ENCODE measurements at regions not wholly inside any gene's neighbourhood (a gene's known extent, or its start where the extent isn't known, plus 50 kb on each side); places are given as distances from the start of the nearest gene placed in this dataset.

DNA sequence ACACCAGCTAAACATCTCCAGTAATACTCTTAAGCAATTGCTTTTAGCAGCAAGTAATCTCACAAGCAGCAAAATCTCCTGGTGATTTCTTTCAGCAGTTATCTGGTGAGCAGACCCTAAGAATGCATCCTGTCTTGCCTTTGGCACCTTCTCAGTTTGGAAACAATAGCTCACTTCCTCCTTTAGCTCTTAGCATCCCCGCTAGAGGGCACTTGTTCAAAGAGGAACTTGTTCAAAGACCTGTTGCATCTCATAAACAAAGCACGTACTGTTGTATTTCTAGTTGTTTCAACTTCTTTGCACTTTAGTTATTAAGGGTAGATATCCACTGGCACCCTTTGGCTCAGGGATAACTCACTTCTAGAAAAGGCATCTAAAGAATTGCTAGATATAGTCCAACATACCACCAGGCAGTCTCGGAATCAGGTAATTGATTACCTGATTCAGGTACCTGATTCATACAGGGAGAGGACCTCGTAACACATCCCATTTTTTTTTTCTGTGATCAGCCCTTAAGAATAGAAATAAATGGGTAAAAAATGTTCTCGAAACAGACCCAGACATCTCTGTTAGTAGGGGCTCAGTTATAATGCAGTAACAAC, 81.9 kb upstream of the QRFPR start (continued):
- peak; percentile 40 for TF ChIP-seq CTCF (IDR thresholded peaks at IDR 0.05)

- H3K9me3 Mint-ChIP-seq, result no peaks in the 10 kb centered on the region
- CTCF ChIA-PET, result interaction anchor here (0.9 to 2.4 kb wide), 4 partner anchors 26 to 88 kb away, joined by 3 to 9 read pairs (median 4); no protein-coding TSS in a partner anchor
- no peak for ATAC-seq
- H3K36me3 Mint-ChIP-seq, result no peaks in the 10 kb centered on the region
- H3K27ac Mint-ChIP-seq, result no peak overlapping the region
- H3K27me3 Mint-ChIP-seq (ENCODE audit: low read depth), result no peaks in the 10 kb centered on the region
- peaks cover 26% of the 10 kb centered on the region for H3K4me1 Mint-ChIP-seq
- H3K4me3 Mint-ChIP-seq, result no peak overlapping the region
- no peak for DNase-seq (ENCODE audit: low spot score)
- TF ChIP-seq, protein P1, sequence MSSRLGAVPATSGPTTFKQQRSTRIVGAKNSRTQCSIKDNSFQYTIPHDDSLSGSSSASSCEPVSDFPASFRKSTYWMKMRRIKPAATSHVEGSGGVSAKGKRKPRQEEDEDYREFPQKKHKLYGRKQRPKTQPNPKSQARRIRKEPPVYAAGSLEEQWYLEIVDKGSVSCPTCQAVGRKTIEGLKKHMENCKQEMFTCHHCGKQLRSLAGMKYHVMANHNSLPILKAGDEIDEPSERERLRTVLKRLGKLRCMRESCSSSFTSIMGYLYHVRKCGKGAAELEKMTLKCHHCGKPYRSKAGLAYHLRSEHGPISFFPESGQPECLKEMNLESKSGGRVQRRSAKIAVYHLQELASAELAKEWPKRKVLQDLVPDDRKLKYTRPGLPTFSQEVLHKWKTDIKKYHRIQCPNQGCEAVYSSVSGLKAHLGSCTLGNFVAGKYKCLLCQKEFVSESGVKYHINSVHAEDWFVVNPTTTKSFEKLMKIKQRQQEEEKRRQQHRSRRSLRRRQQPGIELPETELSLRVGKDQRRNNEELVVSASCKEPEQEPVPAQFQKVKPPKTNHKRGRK (CRISPR knock-in tag; IDR thresholded peaks at IDR 0.05; ENCODE audit: borderline replicate concordance), result no peak
- TF ChIP-seq ESRRA (CRISPR knock-in tag; IDR thresholded peaks at IDR 0.05; ENCODE audit: borderline replicate concordance) (no peak), FOXP4 (CRISPR knock-in tag; IDR thresholded peaks at IDR 0.05) (no peak), PREB (CRISPR knock-in tag; IDR thresholded peaks at IDR 0.05; ENCODE audit: borderline replicate concordance) (no peak), NFE2L1 (CRISPR knock-in tag; IDR thresholded peaks at IDR 0.05) (no peak), EMX1 (CRISPR knock-in tag; IDR thresholded peaks at IDR 0.05) (no peak), IRF2 (CRISPR knock-in tag; IDR thresholded peaks at IDR 0.05; ENCODE audit: borderline replicate concordance, low read depth) (no peak), ZNF281 (CRISPR knock-in tag; IDR thresholded peaks at IDR 0.05) (no peak)
- TF ChIP-seq, protein P2, sequence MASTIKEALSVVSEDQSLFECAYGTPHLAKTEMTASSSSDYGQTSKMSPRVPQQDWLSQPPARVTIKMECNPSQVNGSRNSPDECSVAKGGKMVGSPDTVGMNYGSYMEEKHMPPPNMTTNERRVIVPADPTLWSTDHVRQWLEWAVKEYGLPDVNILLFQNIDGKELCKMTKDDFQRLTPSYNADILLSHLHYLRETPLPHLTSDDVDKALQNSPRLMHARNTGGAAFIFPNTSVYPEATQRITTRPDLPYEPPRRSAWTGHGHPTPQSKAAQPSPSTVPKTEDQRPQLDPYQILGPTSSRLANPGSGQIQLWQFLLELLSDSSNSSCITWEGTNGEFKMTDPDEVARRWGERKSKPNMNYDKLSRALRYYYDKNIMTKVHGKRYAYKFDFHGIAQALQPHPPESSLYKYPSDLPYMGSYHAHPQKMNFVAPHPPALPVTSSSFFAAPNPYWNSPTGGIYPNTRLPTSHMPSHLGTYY (CRISPR knock-in tag; IDR thresholded peaks at IDR 0.05), result no peak
- POLR2A ChIA-PET, result no interaction called here
These were observed 78.2 kb upstream of the QRFPR start for GRCh38 chr4:121459026-121459425.

GRCh38 chr4:121457278-121457875, 76.6 kb upstream of the QRFPR start:
- Mint-ChIP-seq H3K4me3 (no peak overlapping the region), H3K9me3 (no peaks in the 10 kb centered on the region), H3K27ac (no peak overlapping the region), H3K4me1 (peaks cover 21% of the 10 kb centered on the region), H3K27me3 (ENCODE audit: low read depth) (no peaks in the 10 kb centered on the region), H3K36me3 (no peaks in the 10 kb centered on the region)
- CTCF ChIA-PET, result interaction anchor here (1.2 to 2.4 kb wide), 2 partner anchors 57 to 87 kb away, joined by 3 to 9 read pairs; no protein-coding TSS in a partner anchor
- DNase-seq (ENCODE audit: low spot score), result no peak
- no peak for ATAC-seq
- POLR2A ChIA-PET, result no interaction called here
- TF ChIP-seq HMGA2 (CRISPR knock-in tag; IDR thresholded peaks at IDR 0.05) (no peak), FOXJ3 (CRISPR knock-in tag; IDR thresholded peaks at IDR 0.05; ENCODE audit: borderline replicate concordance) (no peak), NR2C2 (CRISPR knock-in tag; IDR thresholded peaks at IDR 0.05) (no peak), SMAD3 (CRISPR knock-in tag; IDR thresholded peaks at IDR 0.05; ENCODE audit: borderline replicate concordance) (no peak), USF2 (CRISPR knock-in tag; IDR thresholded peaks at IDR 0.05) (no peak), IRF1 (CRISPR knock-in tag; IDR thresholded peaks at IDR 0.05) (no peak)
- TF ChIP-seq, protein P3, sequence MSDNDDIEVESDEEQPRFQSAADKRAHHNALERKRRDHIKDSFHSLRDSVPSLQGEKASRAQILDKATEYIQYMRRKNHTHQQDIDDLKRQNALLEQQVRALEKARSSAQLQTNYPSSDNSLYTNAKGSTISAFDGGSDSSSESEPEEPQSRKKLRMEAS (CRISPR knock-in tag; IDR thresholded peaks at IDR 0.05), result no peak
- TF ChIP-seq, protein P4, sequence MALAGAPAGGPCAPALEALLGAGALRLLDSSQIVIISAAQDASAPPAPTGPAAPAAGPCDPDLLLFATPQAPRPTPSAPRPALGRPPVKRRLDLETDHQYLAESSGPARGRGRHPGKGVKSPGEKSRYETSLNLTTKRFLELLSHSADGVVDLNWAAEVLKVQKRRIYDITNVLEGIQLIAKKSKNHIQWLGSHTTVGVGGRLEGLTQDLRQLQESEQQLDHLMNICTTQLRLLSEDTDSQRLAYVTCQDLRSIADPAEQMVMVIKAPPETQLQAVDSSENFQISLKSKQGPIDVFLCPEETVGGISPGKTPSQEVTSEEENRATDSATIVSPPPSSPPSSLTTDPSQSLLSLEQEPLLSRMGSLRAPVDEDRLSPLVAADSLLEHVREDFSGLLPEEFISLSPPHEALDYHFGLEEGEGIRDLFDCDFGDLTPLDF (CRISPR knock-in tag; IDR thresholded peaks at IDR 0.05), result no peak

All from WTC11 (cell line).